Effector memory CD8-positive, alpha-beta T cell (primary cell): ENCODE measurements at regions not wholly inside any gene's neighbourhood (a gene's known extent, or its start where the extent isn't known, plus 50 kb on each side); places are given as distances from the start of the nearest gene placed in this dataset.

Source experiments
- ATAC-seq: fragments of 150-1000 bp; cut with Tn5 transposase; replicated peaks from 2 replicates; pipeline ENCODE4 v1.10.0; 2021; ENCODE audit warnings: mild to moderate bottlenecking, moderate library complexity
- DNase-seq, 3 experiments: peaks; one replicate each; pipeline ENCODE4 v3.0.0; 2021
- H3K27ac Mint-ChIP-seq, 2 donors: one replicate each; pipeline ENCODE4 v1.8.0; 2022; ENCODE audit warnings: mild to moderate bottlenecking in 2 of 2, mixed read lengths in 2 of 2, moderate library complexity in 2 of 2
- H3K27me3 Mint-ChIP-seq, 2 donors: one replicate each; pipeline ENCODE4 v1.8.0; 2022; ENCODE audit warnings: mixed read lengths in 2 of 2
- H3K36me3 Mint-ChIP-seq: one replicate; pipeline ENCODE4 v1.8.0; 2022; ENCODE audit warnings: mild to moderate bottlenecking, moderate library complexity, mixed read lengths; ENCODE audit not compliant: insufficient read depth
- H3K4me1 Mint-ChIP-seq, 2 donors: one replicate each; pipeline ENCODE4 v1.8.0; 2022; ENCODE audit warnings: low read depth in 2 of 2, mixed read lengths in 2 of 2
- H3K4me3 Mint-ChIP-seq, 2 donors: one replicate each; pipeline ENCODE4 v1.8.0; 2022; ENCODE audit warnings: mild to moderate bottlenecking in 2 of 2, mixed read lengths in 2 of 2, moderate library complexity in 2 of 2
- H3K9me3 Mint-ChIP-seq, 2 donors: one replicate each; pipeline ENCODE4 v1.8.0; 2022; ENCODE audit warnings: mixed read lengths in 2 of 2

DNA sequence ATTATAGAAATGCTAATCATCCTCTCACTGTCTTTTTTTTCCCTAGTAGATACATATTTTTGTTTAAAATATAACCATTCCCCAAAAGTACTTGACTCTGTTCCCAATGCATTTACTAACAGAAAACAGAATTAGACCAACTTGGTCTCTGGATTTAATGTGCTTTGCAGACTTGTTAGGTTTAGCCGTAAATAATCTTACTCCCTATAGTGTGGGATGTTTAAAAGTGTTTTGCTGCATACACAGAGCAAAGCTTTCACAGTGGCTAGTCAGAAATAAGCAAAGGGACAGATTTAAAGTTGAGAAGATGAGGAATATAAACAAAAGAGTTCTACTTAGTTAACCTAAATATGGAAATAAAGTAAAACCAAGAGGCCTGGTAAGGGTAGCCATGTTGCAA is 527.5 kb downstream of the HDGFL1 start:
- Mint-ChIP-seq H3K27me3 (no peaks in the 10 kb centered on the region), H3K36me3 (no peaks in the 10 kb centered on the region), H3K9me3 (peaks cover 13 to 18% of the 10 kb centered on the region in 2 donors), H3K4me3 (no peak overlapping the region), H3K4me1 (no peaks in the 10 kb centered on the region), H3K27ac (no peak overlapping the region)
- no peak for DNase-seq
- ATAC-seq = no peak

DNA sequence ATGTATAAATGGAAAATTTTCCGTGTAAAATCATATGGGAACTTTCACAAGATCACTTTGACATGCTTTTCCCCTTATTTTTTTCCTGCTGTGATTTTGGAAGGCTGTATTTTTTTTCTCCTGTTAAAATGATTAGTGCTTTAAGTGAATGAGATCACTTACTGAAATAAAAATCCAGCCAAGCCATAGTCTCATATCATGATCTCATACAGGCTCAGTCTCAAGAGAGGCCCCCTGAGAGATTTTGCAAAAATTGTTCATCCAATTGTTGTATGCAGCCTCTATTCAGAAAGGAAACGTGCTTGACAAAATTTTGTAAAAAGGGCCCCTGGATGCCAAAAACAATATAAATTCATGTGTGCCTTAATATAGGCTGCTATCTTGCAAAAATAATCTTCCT is 528.2 kb downstream of the HDGFL1 start:
- no peaks in the 10 kb centered on the region for H3K4me1 Mint-ChIP-seq
- DNase-seq (no peak), ATAC-seq (no peak)
- no peaks in the 10 kb centered on the region for H3K27me3 Mint-ChIP-seq
- no peak overlapping the region for H3K4me3 Mint-ChIP-seq
- H3K36me3 Mint-ChIP-seq = no peaks in the 10 kb centered on the region
- H3K27ac Mint-ChIP-seq = no peak overlapping the region
- peaks cover 11% of the 10 kb centered on the region in 2 donors for H3K9me3 Mint-ChIP-seq

DNA sequence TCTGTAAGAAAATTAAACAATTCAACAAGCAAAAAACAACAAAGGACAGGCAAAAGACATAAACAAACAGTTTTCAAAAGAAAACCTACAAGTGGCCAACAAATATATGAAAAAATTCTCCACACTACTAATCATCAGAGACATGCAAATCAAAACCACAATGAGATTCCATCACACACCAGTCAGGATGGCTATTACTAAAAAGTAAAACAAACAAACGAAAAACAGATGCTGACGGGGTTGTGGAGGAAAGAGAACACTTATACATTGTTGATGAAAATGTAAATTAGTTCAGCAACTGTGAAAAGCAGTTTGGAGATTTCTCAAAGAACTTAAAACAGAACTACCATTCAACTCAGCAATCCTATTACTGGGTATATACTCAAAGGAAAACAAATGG is 537.6 kb downstream of the HDGFL1 start:
- Mint-ChIP-seq H3K36me3 (no peaks in the 10 kb centered on the region), H3K9me3 (peaks cover 11 to 17% of the 10 kb centered on the region in 2 donors), H3K4me3 (no peak overlapping the region), H3K27ac (no peak overlapping the region), H3K4me1 (no peaks in the 10 kb centered on the region), H3K27me3 (no peaks in the 10 kb centered on the region)
- DNase-seq (no peak), ATAC-seq (no peak)

DNA sequence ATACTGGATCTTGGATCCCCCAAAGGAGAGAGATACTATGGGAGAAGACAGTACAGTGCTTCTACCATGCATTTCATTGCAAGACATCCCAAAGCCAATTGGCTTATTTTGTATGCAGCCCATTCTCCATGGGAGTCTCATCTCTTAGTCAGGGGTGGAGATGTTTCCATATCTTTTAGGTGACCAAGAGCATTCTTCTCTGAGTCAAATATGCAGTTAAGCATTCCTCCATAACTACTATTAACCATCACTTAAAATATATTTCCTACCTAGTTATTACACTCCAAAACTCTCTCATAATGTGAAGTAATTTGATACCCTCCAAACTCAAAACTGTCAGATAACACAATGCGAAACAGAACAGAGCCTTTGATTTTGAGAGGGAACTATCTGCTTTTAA is 542.6 kb downstream of the HDGFL1 start:
- Mint-ChIP-seq H3K4me3 (no peak overlapping the region), H3K27me3 (no peaks in the 10 kb centered on the region), H3K36me3 (no peaks in the 10 kb centered on the region), H3K4me1 (no peaks in the 10 kb centered on the region), H3K9me3 (peaks cover 14 to 20% of the 10 kb centered on the region in 2 donors), H3K27ac (no peak overlapping the region)
- ATAC-seq = no peak
- DNase-seq = no peak

DNA sequence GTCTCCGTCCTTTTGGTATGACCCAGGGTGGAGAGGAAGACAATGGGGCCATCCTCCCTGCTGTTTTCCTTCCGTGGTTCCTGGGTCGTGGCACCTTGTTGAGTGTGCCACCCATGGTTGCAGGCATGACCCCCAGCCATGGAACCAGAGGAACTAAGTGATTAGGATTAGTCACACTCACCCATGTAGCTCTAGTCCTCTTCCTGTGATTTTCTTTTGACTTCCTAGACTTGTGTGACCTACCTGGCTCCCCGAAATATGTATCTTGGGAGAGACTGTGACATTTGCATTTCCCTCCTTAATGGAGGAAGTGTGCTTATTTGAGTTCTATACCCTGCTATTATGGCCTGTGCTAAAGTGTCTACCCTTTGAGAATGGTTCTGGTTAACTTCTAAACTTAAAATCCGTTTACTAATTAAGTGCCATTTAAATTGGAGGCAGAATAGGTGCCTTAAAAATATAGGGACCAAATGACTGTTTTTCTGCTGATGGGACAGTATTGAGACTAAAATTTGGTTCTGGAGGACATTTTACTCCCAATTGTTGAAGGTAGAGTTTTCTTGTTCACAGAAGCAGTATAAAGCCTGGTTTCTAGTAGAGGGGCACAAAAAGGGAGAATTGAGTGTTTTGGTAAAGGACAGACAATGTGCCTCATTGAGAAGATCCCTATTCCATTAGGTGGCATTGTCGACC is 545.6 kb downstream of the HDGFL1 start:
- peaks cover 8 to 9% of the 10 kb centered on the region in 2 donors for H3K9me3 Mint-ChIP-seq
- no peak for ATAC-seq
- H3K36me3 Mint-ChIP-seq = no peaks in the 10 kb centered on the region
- no peak overlapping the region for H3K4me3 Mint-ChIP-seq
- no peaks in the 10 kb centered on the region for H3K27me3 Mint-ChIP-seq
- H3K27ac Mint-ChIP-seq = no peak overlapping the region
- no peaks in the 10 kb centered on the region for H3K4me1 Mint-ChIP-seq
- no peak for DNase-seq

DNA sequence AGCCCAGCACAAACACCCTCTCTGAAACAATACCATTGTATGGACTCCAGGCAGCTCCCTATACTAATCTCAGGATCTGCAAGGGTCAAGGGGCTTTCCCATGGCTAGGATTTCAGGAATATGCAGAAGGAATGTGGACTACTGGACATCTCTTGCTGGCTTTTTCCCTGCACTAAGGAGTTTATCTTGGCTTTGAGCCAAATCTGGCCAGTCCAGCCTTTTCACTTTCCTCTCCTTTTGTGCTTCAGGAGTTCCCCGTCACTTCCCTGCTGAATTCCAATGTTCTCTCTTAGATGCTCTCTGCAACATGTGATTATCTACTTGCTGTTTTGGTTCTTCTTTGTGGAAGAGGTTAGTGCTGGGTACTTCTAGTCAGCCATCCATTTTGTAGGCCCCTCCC is 568.2 kb downstream of the HDGFL1 start:
- H3K36me3 Mint-ChIP-seq = no peaks in the 10 kb centered on the region
- no peaks in the 10 kb centered on the region for H3K27me3 Mint-ChIP-seq
- no peaks in the 10 kb centered on the region for H3K4me1 Mint-ChIP-seq
- ATAC-seq (no peak), DNase-seq (no peak)
- H3K4me3 Mint-ChIP-seq = no peak overlapping the region
- H3K27ac Mint-ChIP-seq = no peak overlapping the region
- H3K9me3 Mint-ChIP-seq = peaks cover 2 to 26% of the 10 kb centered on the region in 2 donors

DNA sequence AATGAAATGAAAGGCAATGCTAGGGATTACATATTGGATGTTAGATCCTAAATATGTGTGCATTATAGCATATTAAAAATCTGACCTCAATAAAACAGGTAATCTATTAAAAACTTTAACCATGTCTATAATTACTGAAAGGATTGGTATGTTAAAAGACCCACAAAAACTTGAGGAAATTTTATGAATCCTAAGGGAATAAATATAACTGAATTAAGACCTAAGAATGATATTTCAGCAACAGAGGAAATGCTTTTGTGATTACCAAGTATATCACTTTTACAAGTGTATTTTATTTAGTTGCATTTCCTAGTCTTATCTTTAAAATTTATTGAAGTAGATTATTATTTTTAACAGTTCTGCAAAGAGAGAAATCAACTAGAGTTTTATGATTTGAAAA is 571.5 kb downstream of the HDGFL1 start:
- DNase-seq (no peak), ATAC-seq (no peak)
- Mint-ChIP-seq H3K27ac (no peak overlapping the region), H3K9me3 (peaks cover 3 to 21% of the 10 kb centered on the region in 2 donors), H3K4me3 (no peak overlapping the region), H3K4me1 (no peaks in the 10 kb centered on the region), H3K27me3 (no peaks in the 10 kb centered on the region), H3K36me3 (no peaks in the 10 kb centered on the region)

DNA sequence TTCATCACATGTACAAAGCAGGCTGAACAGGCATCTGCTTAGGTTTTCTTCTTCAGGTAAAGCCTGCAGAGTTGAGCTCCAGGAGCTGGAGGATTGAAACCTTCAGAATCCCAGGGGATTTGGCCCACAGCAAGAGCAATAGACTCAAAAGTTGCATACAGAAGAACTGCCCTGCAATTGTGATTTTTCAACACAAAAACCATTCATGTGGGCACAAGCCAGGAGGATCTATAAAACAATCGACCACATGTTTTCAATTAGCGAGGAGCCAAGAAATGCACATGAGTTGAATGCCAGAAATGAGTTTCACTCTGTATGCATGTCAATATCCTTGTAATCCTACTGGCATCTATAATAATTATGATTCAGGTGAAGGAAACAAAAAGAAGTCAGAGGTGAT is 576.4 kb downstream of the HDGFL1 start:
- DNase-seq = no peak
- Mint-ChIP-seq H3K27me3 (no peaks in the 10 kb centered on the region), H3K27ac (no peak overlapping the region), H3K4me3 (no peak overlapping the region), H3K4me1 (no peaks in the 10 kb centered on the region), H3K9me3 (peaks cover 0 to 12% of the 10 kb centered on the region in 2 donors), H3K36me3 (no peaks in the 10 kb centered on the region)
- ATAC-seq = no peak

DNA sequence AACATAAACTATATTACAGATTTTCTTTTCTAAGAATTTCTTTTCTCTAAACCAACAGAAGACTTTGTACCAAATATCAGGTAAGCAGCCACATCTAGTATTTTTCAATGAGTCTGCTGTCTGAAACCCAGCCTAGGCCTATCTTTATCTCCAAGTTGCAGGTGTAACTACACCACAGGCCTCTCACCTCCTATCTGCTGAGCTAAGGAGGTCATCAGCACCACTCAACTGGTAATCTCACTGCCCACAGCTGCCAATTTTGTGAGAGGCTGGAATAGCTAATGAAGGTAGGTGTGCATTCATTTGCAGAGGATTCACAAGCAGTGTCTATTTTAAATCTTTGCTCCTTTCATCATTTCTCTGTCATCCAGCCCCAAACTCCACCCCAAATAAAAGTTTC is 584.8 kb downstream of the HDGFL1 start:
- H3K36me3 Mint-ChIP-seq = peaks cover 3% of the 10 kb centered on the region
- no peak overlapping the region for H3K4me3 Mint-ChIP-seq
- H3K27ac Mint-ChIP-seq = no peak overlapping the region
- peaks cover 6 to 12% of the 10 kb centered on the region in 2 donors for H3K9me3 Mint-ChIP-seq
- no peak for ATAC-seq
- no peaks in the 10 kb centered on the region for H3K4me1 Mint-ChIP-seq
- DNase-seq = no peak
- no peaks in the 10 kb centered on the region for H3K27me3 Mint-ChIP-seq

DNA sequence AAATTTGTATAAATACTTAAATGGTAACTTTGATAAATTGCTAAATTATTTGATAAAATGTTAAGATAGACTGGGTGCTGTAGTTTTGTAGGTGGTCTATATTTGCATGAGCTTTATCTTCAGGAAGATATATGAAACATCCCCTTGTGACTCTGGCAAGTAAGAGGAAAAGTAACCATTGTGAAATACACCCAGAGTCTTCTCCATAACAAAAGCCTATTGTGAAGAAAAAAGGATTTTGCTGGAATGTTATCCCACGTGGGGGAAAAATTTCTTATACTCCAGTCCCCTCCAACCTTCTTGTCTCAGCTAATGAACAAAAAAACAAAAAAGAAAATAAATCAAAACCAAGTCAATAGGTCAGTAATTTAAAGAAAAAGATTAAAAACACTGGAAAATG is 600.7 kb downstream of the HDGFL1 start:
- no peaks in the 10 kb centered on the region for H3K27me3 Mint-ChIP-seq
- H3K9me3 Mint-ChIP-seq = peaks cover 20 to 38% of the 10 kb centered on the region in 2 donors
- H3K27ac Mint-ChIP-seq = no peak overlapping the region
- DNase-seq = no peak
- no peaks in the 10 kb centered on the region for H3K36me3 Mint-ChIP-seq
- H3K4me3 Mint-ChIP-seq = no peak overlapping the region
- H3K4me1 Mint-ChIP-seq = no peaks in the 10 kb centered on the region
- ATAC-seq = no peak

DNA sequence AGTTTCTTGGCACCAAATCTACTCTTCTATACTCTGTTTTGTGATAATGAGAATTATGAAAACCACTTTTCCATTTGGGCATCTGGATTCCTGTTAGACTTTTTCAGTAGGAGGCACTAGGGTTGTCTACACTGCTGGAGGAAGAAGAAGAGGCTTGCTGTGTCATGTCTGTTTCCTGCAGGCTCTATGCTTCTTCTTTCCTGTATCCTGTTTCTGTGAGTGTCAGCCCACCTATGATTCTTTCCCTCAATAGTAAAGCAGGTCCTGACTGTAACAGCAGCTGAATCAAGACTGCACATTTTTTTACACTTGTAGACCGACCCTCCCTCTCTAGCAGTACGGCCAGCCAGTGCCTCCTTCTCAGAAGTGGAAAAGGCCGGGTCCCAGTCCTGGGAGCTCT is 603.9 kb downstream of the HDGFL1 start:
- ATAC-seq = no peak

DNA sequence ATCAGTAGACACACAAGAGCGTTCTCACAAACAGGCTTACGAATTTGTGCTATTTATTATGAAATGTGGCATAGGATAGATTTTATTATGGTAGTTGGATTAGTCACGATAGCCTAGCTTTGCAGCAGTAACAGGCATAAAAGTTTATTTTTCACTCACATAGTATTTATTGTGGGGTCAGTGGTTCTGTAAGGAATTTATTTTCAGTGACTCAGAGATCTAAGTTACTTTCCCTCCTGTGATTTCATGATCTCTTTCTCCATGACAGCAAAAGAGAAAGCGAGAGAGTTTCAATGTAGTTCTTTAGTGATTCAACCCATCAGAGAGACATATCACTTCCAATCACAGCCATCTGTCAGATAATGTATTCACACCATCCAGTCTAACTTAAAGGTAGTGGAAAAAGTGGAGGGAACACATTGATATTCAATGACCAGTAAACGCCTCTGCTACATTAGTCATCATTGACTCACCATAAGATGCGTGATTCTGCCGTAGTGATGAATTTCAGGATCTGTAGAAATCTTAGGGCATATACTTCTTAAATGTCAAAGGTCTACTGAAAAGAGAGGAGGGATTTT is 605.5 kb downstream of the HDGFL1 start:
- no peaks in the 10 kb centered on the region for H3K4me1 Mint-ChIP-seq
- no peak for ATAC-seq
- no peak overlapping the region for H3K27ac Mint-ChIP-seq
- no peaks in the 10 kb centered on the region for H3K36me3 Mint-ChIP-seq
- no peaks in the 10 kb centered on the region for H3K27me3 Mint-ChIP-seq
- peaks cover 10 to 33% of the 10 kb centered on the region in 2 donors for H3K9me3 Mint-ChIP-seq
- no peak overlapping the region for H3K4me3 Mint-ChIP-seq
- DNase-seq = no peak

More for the DNA sequence above, 603.9 kb downstream of the HDGFL1 start:
- DNase-seq = no peak
- no peaks in the 10 kb centered on the region for H3K4me1 Mint-ChIP-seq
- no peaks in the 10 kb centered on the region for H3K36me3 Mint-ChIP-seq
- H3K4me3 Mint-ChIP-seq = no peak overlapping the region
- H3K27ac Mint-ChIP-seq = no peak overlapping the region
- H3K27me3 Mint-ChIP-seq = no peaks in the 10 kb centered on the region
- H3K9me3 Mint-ChIP-seq = peaks cover 16 to 31% of the 10 kb centered on the region in 2 donors

DNA sequence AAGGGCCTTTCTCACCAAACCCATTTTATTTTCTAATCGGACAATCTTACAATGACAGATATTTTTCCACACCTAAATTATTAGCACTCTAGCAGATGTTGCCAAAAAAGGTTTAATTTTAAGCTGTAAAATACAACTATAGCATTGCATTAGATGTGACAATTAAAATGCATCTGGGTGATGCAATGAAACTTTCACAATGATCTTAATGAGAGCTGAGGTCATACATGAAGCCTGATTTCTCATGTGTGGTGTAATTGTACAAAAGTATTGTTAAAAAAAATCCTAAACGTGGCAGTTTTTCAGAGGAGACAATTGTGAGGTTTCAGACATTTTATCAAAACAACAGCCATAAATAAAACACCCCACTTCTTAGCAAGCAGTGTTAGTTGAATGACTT is 606.0 kb downstream of the HDGFL1 start:
- H3K4me3 Mint-ChIP-seq = no peak overlapping the region
- H3K4me1 Mint-ChIP-seq = no peaks in the 10 kb centered on the region
- no peaks in the 10 kb centered on the region for H3K27me3 Mint-ChIP-seq
- peaks cover 13 to 36% of the 10 kb centered on the region in 2 donors for H3K9me3 Mint-ChIP-seq
- no peak for ATAC-seq
- H3K36me3 Mint-ChIP-seq = no peaks in the 10 kb centered on the region
- DNase-seq = no peak
- no peak overlapping the region for H3K27ac Mint-ChIP-seq

DNA sequence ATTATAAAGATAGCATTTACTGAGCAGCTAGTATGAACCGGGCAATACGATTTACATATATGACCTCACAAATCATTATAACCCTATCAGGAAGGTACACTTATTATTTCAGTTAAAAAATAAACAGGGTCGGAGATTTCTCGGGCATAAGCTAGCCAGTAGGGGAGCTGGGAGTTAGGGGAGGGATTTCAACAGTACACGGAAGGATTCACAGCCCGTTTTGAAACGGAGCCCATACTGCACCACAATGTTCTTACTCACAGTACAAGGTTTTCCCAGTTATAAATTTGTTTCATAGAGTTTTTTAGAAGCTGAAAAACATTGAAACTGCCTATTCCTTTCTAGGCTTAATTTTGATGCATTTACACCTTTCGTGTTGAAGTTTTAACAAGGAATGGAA is 607.1 kb downstream of the HDGFL1 start:
- no peak overlapping the region for H3K4me3 Mint-ChIP-seq
- peaks cover 14 to 31% of the 10 kb centered on the region in 2 donors for H3K9me3 Mint-ChIP-seq
- no peaks in the 10 kb centered on the region for H3K36me3 Mint-ChIP-seq
- no peaks in the 10 kb centered on the region for H3K27me3 Mint-ChIP-seq
- no peak overlapping the region for H3K27ac Mint-ChIP-seq
- ATAC-seq = no peak
- H3K4me1 Mint-ChIP-seq = no peaks in the 10 kb centered on the region
- no peak for DNase-seq
